ENCODE measurements at regions not wholly inside any gene's neighbourhood (a gene's known extent, or its start where the extent isn't known, plus 50 kb on each side); places are given as distances from the start of the nearest gene placed in this dataset.
A peak's percentile ranks its signal among the peaks of the same experiment; 100 is the strongest.
"Not testable (repeated sequence)": the region's sequence is repeated elsewhere in the genome, so short reads cannot be mapped to it uniquely, and the experiment has no call there.

DNA sequence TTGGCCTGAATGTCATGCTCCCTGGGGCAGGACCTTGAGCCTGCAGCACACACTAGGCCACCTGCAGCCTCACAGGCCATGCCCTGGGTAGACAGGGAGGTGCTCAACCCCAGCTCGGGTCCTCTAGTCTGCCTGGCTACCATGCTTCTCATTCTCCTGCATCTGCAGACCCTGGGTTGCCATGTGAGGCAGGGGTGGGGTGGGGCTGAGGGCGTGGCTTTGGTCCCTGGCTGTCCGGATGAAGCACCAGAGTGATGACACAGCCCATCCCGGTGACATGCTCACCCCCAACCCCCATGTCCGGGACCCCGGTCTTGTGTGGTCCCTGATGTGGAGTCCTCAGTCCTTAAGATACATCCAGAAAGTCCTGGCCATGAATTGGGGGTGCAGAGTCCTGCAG, 521.8 kb downstream of the GOLGA6L6 start:
- no CpG with 5 or more reads among the region's 6 CpGs for WGBS, 10 experiments

GRCh38 chr15:20017581-20017980, 524.0 kb downstream of the GOLGA6L6 start:
- ATAC-seq (replicated peaks in 6 of 8); H3K27ac ChIP-seq; in situ Hi-C loops (cut with MboI; ENCODE audit: low pct_unique_long_range_greater_than_20kb in 2 of 9, low sequenced_read_pairs in 9 of 9, unreplicated experiment in 9 of 9): not testable (repeated sequence)

More for the DNA sequence above, 521.8 kb downstream of the GOLGA6L6 start:
- H3K4me3 ChIP-seq; H3K4me1 ChIP-seq (replicated peaks in 1 of 2); in situ Hi-C loops (cut with MboI; ENCODE audit: low pct_unique_long_range_greater_than_20kb in 2 of 9, low sequenced_read_pairs in 9 of 9, unreplicated experiment in 9 of 9); ATAC-seq (replicated peaks in 6 of 8); H3K27ac ChIP-seq: not testable (repeated sequence)

DNA sequence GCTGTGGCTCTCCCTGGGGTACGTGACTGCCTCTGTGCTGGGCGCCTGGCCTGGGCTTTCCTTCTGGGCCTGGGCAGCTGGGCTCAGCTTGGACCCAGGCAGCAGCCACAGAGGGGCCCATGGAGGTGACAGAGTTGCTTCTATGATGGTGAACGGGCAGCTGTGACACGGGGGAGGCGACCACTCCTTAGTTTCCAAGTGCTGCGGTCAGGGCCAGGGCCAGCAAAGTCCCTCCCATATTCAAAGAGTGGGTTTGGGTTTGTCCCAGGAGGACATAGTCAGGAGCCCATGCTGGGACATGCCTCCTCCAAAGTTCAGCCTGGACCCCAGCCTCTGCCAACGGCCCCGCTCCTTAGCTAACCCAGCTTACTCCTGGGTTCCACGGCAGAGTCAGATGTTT, 524.7 kb downstream of the GOLGA6L6 start:
- H3K27ac ChIP-seq; H3K4me3 ChIP-seq; ATAC-seq (replicated peaks in 6 of 8); in situ Hi-C loops (cut with MboI; ENCODE audit: low pct_unique_long_range_greater_than_20kb in 2 of 9, low sequenced_read_pairs in 9 of 9, unreplicated experiment in 9 of 9); H3K4me1 ChIP-seq (replicated peaks in 1 of 2): not testable (repeated sequence)
- no CpG with 5 or more reads among the region's 9 CpGs for WGBS, 10 experiments

More at GRCh38 chr15:20017581-20017980, 524.0 kb downstream of the GOLGA6L6 start:
- no CpG with 5 or more reads among the region's 8 CpGs for WGBS, 10 experiments
- H3K4me1 ChIP-seq (replicated peaks in 1 of 2); H3K4me3 ChIP-seq: not testable (repeated sequence)

GRCh38 chr15:20012837-20013236, 528.8 kb downstream of the GOLGA6L6 start:
- in situ Hi-C loops (cut with MboI; ENCODE audit: low pct_unique_long_range_greater_than_20kb in 2 of 9, low sequenced_read_pairs in 9 of 9, unreplicated experiment in 9 of 9); H3K4me3 ChIP-seq; H3K4me1 ChIP-seq (replicated peaks in 1 of 2); ATAC-seq (replicated peaks in 6 of 8); H3K27ac ChIP-seq: not testable (repeated sequence)
- no CpG with 5 or more reads among the region's 2 CpGs for WGBS, 10 experiments

GRCh38 chr15:20010759-20011158, 530.8 kb downstream of the GOLGA6L6 start:
- H3K27ac ChIP-seq; H3K4me1 ChIP-seq (replicated peaks in 1 of 2); H3K4me3 ChIP-seq; ATAC-seq (replicated peaks in 6 of 8); in situ Hi-C loops (cut with MboI; ENCODE audit: low pct_unique_long_range_greater_than_20kb in 2 of 9, low sequenced_read_pairs in 9 of 9, unreplicated experiment in 9 of 9): not testable (repeated sequence)
- no CpG with 5 or more reads among the region's 9 CpGs for WGBS, 10 experiments

GRCh38 chr15:20009619-20010018, 532.0 kb downstream of the GOLGA6L6 start:
- ATAC-seq (replicated peaks in 6 of 8); H3K4me1 ChIP-seq (replicated peaks in 1 of 2); in situ Hi-C loops (cut with MboI; ENCODE audit: low pct_unique_long_range_greater_than_20kb in 2 of 9, low sequenced_read_pairs in 9 of 9, unreplicated experiment in 9 of 9); H3K27ac ChIP-seq; H3K4me3 ChIP-seq: not testable (repeated sequence)
- no CpG with 5 or more reads among the region's 8 CpGs for WGBS, 10 experiments

DNA sequence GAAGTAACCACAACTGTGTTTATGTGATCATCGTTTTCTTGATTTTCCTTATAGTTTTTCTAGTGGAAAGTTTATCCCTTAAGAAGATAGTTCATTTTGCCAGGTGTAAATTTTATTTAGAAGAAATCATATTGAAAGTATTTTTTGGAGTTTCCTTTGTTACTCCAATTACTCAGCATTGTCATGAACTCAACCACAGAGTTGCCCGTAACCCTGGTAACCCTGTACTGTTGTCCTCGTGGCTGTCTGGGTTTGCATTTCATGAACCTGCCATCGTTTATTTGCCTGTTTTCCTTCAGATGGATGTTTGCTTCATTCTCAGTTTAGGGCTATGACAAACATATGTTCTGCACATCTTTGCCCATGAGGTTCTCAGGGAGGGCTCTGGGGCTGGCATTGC, 534.3 kb downstream of the GOLGA6L6 start:
- H3K4me3 ChIP-seq; in situ Hi-C loops (cut with MboI; ENCODE audit: low pct_unique_long_range_greater_than_20kb in 2 of 9, low sequenced_read_pairs in 9 of 9, unreplicated experiment in 9 of 9); H3K4me1 ChIP-seq (replicated peaks in 1 of 2); ATAC-seq (replicated peaks in 6 of 8); H3K27ac ChIP-seq: not testable (repeated sequence)
- WGBS, 10 experiments = no CpG with 5 or more reads among the region's 4 CpGs

- H3K4me1 ChIP-seq (replicated peaks in 1 of 2); in situ Hi-C loops (cut with MboI; ENCODE audit: low pct_unique_long_range_greater_than_20kb in 2 of 9, low sequenced_read_pairs in 9 of 9, unreplicated experiment in 9 of 9); ATAC-seq (replicated peaks in 6 of 8); H3K27ac ChIP-seq; H3K4me3 ChIP-seq: not testable (repeated sequence)
- no CpG with 5 or more reads among the region's 4 CpGs for WGBS, 10 experiments
Observed at GRCh38 chr15:20003471-20003870, 538.1 kb downstream of the GOLGA6L6 start.

DNA sequence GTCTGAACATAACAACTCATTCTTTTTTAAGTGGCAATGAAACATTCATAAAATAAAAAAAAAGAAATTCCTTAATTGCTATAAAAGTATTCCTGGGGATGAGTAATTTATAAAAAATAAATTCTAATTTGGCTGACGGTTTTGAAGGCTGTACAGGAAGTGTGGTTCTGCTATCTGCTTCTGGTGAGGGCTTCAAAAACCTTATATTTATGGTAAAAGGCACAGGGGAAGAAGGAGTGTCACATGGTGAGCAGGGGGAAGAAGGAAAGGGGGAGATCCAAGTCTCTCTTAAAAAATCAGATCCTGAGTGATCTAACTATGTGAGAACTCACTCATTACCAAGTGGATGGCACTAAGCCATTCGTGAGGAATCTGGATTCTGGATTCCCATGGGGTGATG, 539.0 kb downstream of the GOLGA6L6 start:
- in situ Hi-C loops (cut with MboI; ENCODE audit: low pct_unique_long_range_greater_than_20kb in 2 of 9, low sequenced_read_pairs in 9 of 9, unreplicated experiment in 9 of 9); H3K4me1 ChIP-seq (replicated peaks in 1 of 2); H3K27ac ChIP-seq; H3K4me3 ChIP-seq; ATAC-seq (replicated peaks in 6 of 8): not testable (repeated sequence)
- no CpG with 5 or more reads among the region's 2 CpGs for WGBS, 10 experiments

GRCh38 chr15:19996574-19997194, 544.9 kb downstream of the GOLGA6L6 start:
- ATAC-seq (replicated peaks in 6 of 8); H3K27ac ChIP-seq; H3K4me1 ChIP-seq (replicated peaks in 1 of 2); H3K4me3 ChIP-seq; in situ Hi-C loops (cut with MboI; ENCODE audit: low pct_unique_long_range_greater_than_20kb in 2 of 9, low sequenced_read_pairs in 9 of 9, unreplicated experiment in 9 of 9): not testable (repeated sequence)
- WGBS, 10 experiments = no CpG with 5 or more reads among the region's 4 CpGs

DNA sequence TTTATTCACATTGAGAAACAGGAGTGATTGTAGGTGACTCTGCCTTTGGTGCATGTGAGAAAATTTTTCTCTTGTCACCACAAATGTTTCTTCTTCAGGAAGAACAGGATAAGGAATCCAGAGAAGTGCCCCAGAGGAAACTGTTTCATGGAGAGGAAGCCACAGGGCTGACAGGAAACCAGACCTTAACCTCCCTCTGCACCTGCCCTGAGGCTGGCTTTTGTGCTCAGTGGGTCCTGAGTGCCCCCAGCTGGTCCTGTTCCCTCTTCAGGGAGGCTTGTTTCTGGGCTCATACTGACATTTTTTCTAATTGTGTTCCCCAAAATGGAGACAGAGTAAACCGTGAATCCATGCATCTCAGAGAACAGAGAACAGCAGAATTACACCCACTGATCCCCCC, 546.3 kb downstream of the GOLGA6L6 start:
- no CpG with 5 or more reads among the region's 1 CpG for WGBS, 10 experiments
- H3K4me1 ChIP-seq (replicated peaks in 1 of 2); H3K27ac ChIP-seq; H3K4me3 ChIP-seq; ATAC-seq (replicated peaks in 6 of 8); in situ Hi-C loops (cut with MboI; ENCODE audit: low pct_unique_long_range_greater_than_20kb in 2 of 9, low sequenced_read_pairs in 9 of 9, unreplicated experiment in 9 of 9): not testable (repeated sequence)

- no peak for ATAC-seq (replicated peaks in 6 of 8)
- in situ Hi-C loops (cut with MboI; ENCODE audit: low pct_unique_long_range_greater_than_20kb in 2 of 9, low sequenced_read_pairs in 9 of 9, unreplicated experiment in 9 of 9) = no loop called here
- Histone ChIP-seq H3K4me3 (no peak overlapping the region), H3K4me1 (replicated peaks in 1 of 2) (no peaks in the 10 kb centered on the region), H3K27ac (no peak overlapping the region)
- 0 to 60% (median 29%) methylated on average over 1 to 4 of the region's 4 CpGs; no CpG with 5 or more reads in 1 of the 10 experiments for WGBS, 10 experiments
Observed at GRCh38 chr15:19992428-19992827, 549.2 kb downstream of the GOLGA6L6 start.

- ATAC-seq (replicated peaks in 6 of 8) = peak in 2 of 8 experiments; percentile 90 to 92
- in situ Hi-C loops (cut with MboI; ENCODE audit: low pct_unique_long_range_greater_than_20kb in 2 of 9, low sequenced_read_pairs in 9 of 9, unreplicated experiment in 9 of 9) = no loop called here
- Histone ChIP-seq H3K4me1 (replicated peaks in 1 of 2) (no peaks in the 10 kb centered on the region), H3K27ac (no peak overlapping the region), H3K4me3 (no peak overlapping the region)
- 0 to 47% (median 20%) methylated on average over 1 to 4 of the region's 5 CpGs; no CpG with 5 or more reads in 2 of the 10 experiments for WGBS, 10 experiments
Observed at GRCh38 chr15:19988094-19988660, 553.4 kb downstream of the GOLGA6L6 start.

- 0 to 80% (median 19%) methylated on average over 1 to 9 of the region's 13 CpGs for WGBS, 10 experiments
- peak in 2 of 8 experiments; percentile 19 to 58 for ATAC-seq (replicated peaks in 6 of 8)
- Histone ChIP-seq H3K4me3 (no peak overlapping the region), H3K4me1 (replicated peaks in 1 of 2) (no peaks in the 10 kb centered on the region), H3K27ac (no peak overlapping the region)
- in situ Hi-C loops (cut with MboI; ENCODE audit: low pct_unique_long_range_greater_than_20kb in 2 of 9, low sequenced_read_pairs in 9 of 9, unreplicated experiment in 9 of 9) = no loop called here
Observed at GRCh38 chr15:19987389-19988048, 554.1 kb downstream of the GOLGA6L6 start.
